ENCODE measurements at regions not wholly inside any gene's neighbourhood (a gene's known extent, or its start where the extent isn't known, plus 50 kb on each side); places are given as distances from the start of the nearest gene placed in this dataset.

GRCh38 chr16:72502594-72503005 is 330.6 kb upstream of the PMFBP1 start:
- H3K4me1 Mint-ChIP-seq (ENCODE audit: unreplicated experiment), result peaks cover 4% of the 10 kb centered on the region
- H3K9me3 Mint-ChIP-seq (ENCODE audit: unreplicated experiment), result no peaks in the 10 kb centered on the region
- no peaks in the 10 kb centered on the region for H3K27me3 Mint-ChIP-seq (ENCODE audit: unreplicated experiment)
- no peak overlapping the region for H3K27ac Mint-ChIP-seq (ENCODE audit: unreplicated experiment)
- no peak overlapping the region for H3K4me3 Mint-ChIP-seq (ENCODE audit: unreplicated experiment)
- no peaks in the 10 kb centered on the region for H3K36me3 Mint-ChIP-seq (ENCODE audit: low read depth, unreplicated experiment)
- no peak for DNase-seq (ENCODE audit: low spot score)
- no peak for TF ChIP-seq CTCF (IDR thresholded peaks at IDR 0.05; ENCODE audit: unreplicated experiment)

- H3K36me3 Mint-ChIP-seq (ENCODE audit: low read depth, unreplicated experiment), result no peaks in the 10 kb centered on the region
- peak; percentile 68 for DNase-seq (ENCODE audit: low spot score)
- no peak for TF ChIP-seq CTCF (IDR thresholded peaks at IDR 0.05; ENCODE audit: unreplicated experiment)
- H3K4me3 Mint-ChIP-seq (ENCODE audit: unreplicated experiment), result no peak overlapping the region
- no peak overlapping the region for H3K27ac Mint-ChIP-seq (ENCODE audit: unreplicated experiment)
- no peaks in the 10 kb centered on the region for H3K9me3 Mint-ChIP-seq (ENCODE audit: unreplicated experiment)
- peaks cover 4% of the 10 kb centered on the region for H3K4me1 Mint-ChIP-seq (ENCODE audit: unreplicated experiment)
- no peaks in the 10 kb centered on the region for H3K27me3 Mint-ChIP-seq (ENCODE audit: unreplicated experiment)
Observed at GRCh38 chr16:72501739-72502593, 330.0 kb upstream of the PMFBP1 start.

- Mint-ChIP-seq H3K27me3 (ENCODE audit: unreplicated experiment) (no peaks in the 10 kb centered on the region), H3K27ac (ENCODE audit: unreplicated experiment) (no peak overlapping the region)
- TF ChIP-seq CTCF (IDR thresholded peaks at IDR 0.05; ENCODE audit: unreplicated experiment), result no peak
Observed at GRCh38 chr16:72500545-72500944, 328.6 kb upstream of the PMFBP1 start.

DNA sequence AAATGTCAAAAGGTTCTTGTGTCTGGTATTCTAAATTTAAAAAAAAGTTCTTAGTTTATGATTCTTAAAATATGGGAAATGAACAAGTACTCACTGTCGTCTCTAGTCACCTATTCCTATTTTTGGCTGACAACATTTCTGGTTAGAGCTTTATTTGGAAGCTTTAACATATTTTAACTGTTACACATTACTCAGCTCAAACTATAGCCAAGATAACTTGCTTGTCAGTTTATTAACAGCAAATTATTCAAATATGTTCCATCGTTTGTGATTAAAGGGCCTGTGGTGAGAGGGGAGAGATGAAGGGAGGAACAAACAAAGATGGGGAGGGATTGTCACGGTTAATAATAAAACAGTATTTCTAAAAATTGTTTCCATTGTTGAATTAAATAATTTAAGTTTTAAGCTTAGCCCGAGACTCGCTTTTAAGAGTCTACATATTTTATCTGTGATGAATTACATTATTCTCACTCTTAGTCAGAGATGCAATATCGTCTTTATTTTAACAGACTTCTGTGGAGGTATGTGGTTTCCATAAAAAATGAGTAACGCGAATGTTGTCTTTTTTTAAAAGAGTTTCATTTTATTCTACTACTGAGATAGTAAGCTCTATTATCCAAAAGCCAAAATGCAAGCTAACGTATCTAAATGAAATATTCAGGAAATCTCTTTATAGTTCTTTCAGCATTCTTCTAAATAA is 321.9 kb upstream of the PMFBP1 start:
- Mint-ChIP-seq H3K36me3 (ENCODE audit: low read depth, unreplicated experiment) (no peaks in the 10 kb centered on the region), H3K27ac (ENCODE audit: unreplicated experiment) (no peak overlapping the region), H3K27me3 (ENCODE audit: unreplicated experiment) (no peaks in the 10 kb centered on the region), H3K4me1 (ENCODE audit: unreplicated experiment) (peaks cover 4% of the 10 kb centered on the region), H3K9me3 (ENCODE audit: unreplicated experiment) (no peaks in the 10 kb centered on the region), H3K4me3 (ENCODE audit: unreplicated experiment) (no peak overlapping the region)
- no peak for DNase-seq (ENCODE audit: low spot score)
- no peak for TF ChIP-seq CTCF (IDR thresholded peaks at IDR 0.05; ENCODE audit: unreplicated experiment)

More at GRCh38 chr16:72500545-72500944, 328.6 kb upstream of the PMFBP1 start:
- no peaks in the 10 kb centered on the region for H3K9me3 Mint-ChIP-seq (ENCODE audit: unreplicated experiment)
- no peak for DNase-seq (ENCODE audit: low spot score)
- no peaks in the 10 kb centered on the region for H3K36me3 Mint-ChIP-seq (ENCODE audit: low read depth, unreplicated experiment)
- no peak overlapping the region for H3K4me3 Mint-ChIP-seq (ENCODE audit: unreplicated experiment)
- H3K4me1 Mint-ChIP-seq (ENCODE audit: unreplicated experiment), result peaks cover 4% of the 10 kb centered on the region

DNA sequence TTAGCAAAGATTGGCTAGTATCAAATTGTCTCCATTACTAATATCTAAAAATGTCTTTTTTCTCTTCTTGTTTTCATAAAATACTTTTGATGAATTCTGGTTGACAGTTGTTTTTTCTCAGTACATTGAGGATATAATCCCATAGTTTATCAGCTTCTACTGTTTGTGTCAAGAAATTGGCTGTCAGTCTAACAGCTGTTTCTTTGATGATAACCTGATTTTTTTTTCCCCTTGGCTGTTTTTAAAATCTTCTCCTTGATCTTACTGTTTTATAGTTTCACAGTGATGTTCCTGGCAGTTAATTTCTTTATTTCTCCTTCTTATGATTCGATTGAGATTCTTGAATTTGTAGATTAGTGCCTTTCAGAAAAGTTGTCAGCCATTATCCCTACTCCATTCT is 315.3 kb upstream of the PMFBP1 start:
- H3K36me3 Mint-ChIP-seq (ENCODE audit: low read depth, unreplicated experiment), result no peaks in the 10 kb centered on the region
- H3K27ac Mint-ChIP-seq (ENCODE audit: unreplicated experiment), result no peak overlapping the region
- no peak overlapping the region for H3K4me3 Mint-ChIP-seq (ENCODE audit: unreplicated experiment)
- no peak for DNase-seq (ENCODE audit: low spot score)
- H3K27me3 Mint-ChIP-seq (ENCODE audit: unreplicated experiment), result peaks cover 2% of the 10 kb centered on the region
- H3K4me1 Mint-ChIP-seq (ENCODE audit: unreplicated experiment), result no peaks in the 10 kb centered on the region
- no peak for TF ChIP-seq CTCF (IDR thresholded peaks at IDR 0.05; ENCODE audit: unreplicated experiment)
- no peaks in the 10 kb centered on the region for H3K9me3 Mint-ChIP-seq (ENCODE audit: unreplicated experiment)

All from endothelial cell (in vitro differentiated cells).